NCI-H748 (cell line): ENCODE measurements at regions not wholly inside any gene's neighbourhood (a gene's known extent, or its start where the extent isn't known, plus 50 kb on each side); places are given as distances from the start of the nearest gene placed in this dataset.

Experiments
- DNase-seq: peaks from one replicate; lab custom pipeline; 2025; ENCODE audit not compliant: unreplicated experiment; lab: John Stamatoyannopoulos, UW

DNA sequence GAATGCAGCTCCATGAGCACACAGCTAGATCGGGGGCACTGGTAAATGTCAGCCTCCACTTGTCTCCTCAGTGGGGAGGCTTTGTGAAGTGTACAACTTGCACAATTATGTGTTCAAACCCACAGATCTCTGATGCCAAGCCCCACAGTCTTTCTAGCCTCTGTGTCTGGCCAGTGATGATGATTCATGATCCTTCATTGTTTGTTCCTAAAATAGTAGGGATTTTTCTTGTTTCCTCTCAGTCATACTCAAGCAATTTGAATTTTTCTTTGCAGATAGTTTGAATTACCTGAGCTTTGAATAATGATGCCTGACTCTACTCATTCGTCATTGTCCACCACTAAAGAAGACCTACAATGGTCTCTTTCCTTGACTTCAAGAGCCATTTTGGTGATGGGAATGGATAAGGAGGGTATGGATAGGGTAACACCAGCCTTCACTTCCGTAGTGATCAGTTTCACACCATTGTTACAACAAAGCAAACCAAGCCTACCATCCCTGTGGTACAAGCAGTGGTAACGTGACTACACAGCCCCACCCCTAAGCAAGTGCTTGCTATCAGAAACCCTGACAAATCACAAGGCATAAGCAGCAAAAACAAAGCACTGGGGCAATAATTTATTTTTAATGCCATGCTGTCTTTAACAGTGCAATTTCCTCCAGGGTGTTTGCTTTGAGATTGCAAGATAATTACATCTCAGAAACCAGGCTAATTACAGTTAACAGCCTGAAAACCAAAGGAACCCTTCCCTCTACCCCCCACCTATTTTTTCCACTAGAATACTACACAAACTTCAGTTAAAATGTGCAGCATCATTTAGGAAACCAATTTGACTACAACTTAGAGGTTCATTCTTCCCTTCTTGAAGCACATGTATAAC, 114.1 kb upstream of the PPP2R3A start:
- peak; percentile 95 for DNase-seq

GRCh38 chr3:135853981-135854380, 111.5 kb upstream of the PPP2R3A start:
- DNase-seq = no peak

DNA sequence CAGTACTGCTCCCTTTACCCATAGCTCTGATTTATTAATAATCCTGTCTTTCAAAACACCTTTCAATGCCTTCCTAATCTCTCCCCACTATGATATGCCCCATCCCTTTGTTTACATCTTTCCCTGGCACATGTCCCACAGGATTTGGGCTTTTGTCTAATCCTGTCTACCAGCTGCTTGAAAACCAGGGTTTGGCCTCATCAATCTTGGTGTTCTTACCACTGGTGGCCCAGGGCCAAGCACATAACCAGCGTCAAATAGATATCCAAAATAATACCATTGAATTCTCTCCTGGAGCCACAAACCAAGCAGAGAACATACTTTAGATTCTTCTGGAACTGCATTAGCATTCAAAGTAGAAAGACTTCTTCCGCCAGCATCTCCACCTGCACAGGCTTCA, 104.8 kb upstream of the PPP2R3A start:
- no peak for DNase-seq

DNA sequence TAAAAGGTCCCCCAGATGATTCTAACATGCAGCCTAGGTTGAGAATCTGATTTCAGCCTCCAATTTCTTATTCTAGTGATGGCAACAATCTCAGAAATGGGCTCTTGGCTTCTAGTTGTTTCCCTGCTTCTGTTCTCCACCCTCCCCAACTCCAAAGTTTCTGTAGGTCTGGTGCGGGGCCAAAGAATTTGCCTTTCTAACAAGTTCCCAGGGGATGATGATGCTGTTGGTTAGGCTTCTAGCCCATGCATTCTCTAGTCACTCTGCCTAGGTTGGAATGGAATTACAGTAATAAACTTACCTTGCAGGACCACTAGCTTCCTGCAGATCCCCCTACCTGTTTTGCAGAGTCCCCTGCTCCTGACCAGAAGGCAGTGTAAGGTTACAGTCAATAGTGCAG, 103.2 kb upstream of the PPP2R3A start:
- DNase-seq = no peak

DNA sequence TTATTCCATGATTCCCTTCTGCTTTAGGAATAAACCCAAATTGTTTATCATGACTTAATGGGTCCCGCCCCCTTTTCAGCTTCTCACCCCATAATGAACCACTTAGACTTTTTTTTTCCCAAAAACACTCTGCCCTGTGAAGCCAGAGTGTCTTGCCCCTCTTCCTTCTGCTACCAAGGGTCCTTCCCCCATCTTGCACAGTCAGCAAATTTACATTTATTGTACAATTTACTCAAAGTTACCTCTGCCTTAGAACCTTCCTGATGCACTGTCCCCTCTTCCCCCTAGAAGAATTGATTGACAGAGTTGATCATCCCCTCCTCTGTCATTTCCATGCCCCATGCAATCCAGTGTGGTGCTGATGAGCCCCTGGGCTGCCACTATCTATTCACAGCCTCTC, 101.5 kb upstream of the PPP2R3A start:
- no peak for DNase-seq

GRCh38 chr3:135865085-135865484, 100.4 kb upstream of the PPP2R3A start:
- DNase-seq = no peak

DNA sequence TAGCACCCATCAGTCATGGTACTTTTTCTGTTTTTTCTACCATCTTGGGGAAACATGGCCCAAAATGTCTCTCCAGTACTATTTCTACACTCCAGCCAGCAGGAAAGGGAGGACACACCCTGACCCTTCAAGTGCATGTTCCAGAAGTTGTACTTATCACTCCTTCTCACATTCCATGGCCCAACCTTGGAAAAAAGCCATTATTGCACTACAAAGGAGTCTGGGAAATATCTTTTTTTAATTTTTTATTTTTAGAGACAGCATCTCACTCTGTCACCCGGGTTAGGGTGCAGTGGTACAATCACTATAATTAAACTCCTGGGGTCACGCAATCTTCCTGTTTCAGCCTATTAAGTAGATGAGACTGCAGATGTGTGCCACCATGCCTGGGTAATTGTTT, 100.0 kb upstream of the PPP2R3A start:
- no peak for DNase-seq

DNA sequence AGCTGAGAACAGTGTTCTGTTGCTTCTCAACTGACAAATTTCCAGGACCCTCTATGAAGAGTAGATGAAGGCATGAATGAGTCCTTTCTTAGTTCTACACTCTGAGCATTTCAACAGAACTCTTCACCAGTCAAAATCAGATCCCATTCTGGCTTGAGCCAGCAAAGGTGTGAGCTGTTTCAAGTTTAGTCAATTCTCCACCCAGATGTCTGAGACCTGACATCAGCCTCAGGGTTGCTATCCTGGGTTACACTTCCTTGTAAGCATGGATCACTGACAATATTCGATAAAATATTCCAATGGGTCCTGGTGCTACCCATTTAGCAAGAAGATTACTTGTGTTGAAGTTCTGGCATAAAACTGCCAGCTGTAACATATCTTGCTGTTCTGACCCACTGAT, 97.6 kb upstream of the PPP2R3A start:
- no peak for DNase-seq

DNA sequence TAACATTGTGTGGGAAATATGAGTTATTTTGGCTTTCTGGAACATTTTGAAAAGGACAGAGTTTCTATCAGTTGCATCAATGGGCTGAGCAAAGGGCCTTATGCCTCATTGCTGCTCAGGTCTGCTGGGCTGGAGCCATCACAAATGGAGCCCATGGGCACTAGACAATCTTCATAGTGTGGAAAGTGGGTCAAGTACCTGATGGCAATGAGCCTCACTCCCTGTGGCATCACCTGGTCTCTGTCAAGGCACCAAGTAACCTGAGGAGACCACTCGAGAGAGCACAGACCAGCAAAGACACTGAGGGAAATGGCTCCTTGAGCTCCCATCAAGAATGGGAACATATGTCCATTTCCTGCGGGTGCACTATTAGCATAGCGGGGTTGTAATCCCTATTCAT, 96.7 kb upstream of the PPP2R3A start:
- DNase-seq = no peak

GRCh38 chr3:135869439-135870105, 96.0 kb upstream of the PPP2R3A start:
- DNase-seq = no peak

DNA sequence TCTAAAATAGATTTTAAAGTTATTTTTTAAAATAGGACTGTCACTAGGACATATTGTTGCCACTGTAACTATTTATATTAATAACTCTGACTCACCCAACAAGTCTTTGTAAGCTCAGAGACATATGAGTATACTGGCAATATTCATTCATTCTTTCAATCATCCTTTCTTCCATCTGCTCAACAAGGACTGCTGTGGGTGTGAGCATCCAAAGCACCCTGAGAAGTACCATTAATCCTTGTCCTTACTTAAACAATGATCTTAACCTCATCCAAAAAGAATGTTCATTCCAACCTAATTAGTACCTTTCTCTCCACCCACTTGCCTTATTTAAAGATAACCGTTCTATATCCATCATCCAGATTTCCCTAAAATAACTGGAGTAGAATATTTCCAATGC, 94.2 kb upstream of the PPP2R3A start:
- no peak for DNase-seq

- no peak for DNase-seq
Observed at GRCh38 chr3:135874035-135874434, 91.5 kb upstream of the PPP2R3A start.

DNA sequence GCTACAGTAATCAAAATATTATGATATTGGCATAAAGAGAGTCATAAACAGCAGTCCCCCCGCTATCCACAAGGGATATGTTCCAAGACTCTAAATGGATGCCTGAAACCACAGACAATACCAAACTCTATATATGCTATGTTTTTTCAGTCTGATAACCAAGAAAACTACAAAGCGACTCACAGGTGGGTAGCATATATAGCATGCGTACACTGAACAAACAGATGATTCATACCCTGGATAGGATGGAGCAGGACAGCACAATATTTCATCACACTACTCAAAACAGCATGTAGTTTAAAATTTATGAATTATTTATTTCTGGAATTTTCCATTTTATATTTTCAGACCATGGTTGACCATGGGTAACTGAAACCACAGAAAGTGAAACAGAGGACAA, 87.0 kb upstream of the PPP2R3A start:
- no peak for DNase-seq

GRCh38 chr3:135885885-135886284, 79.6 kb upstream of the PPP2R3A start:
- no peak for DNase-seq

GRCh38 chr3:135887220-135887619, 78.3 kb upstream of the PPP2R3A start:
- DNase-seq = no peak

- no peak for DNase-seq
Observed at GRCh38 chr3:135889443-135889842, 76.1 kb upstream of the PPP2R3A start.

DNA sequence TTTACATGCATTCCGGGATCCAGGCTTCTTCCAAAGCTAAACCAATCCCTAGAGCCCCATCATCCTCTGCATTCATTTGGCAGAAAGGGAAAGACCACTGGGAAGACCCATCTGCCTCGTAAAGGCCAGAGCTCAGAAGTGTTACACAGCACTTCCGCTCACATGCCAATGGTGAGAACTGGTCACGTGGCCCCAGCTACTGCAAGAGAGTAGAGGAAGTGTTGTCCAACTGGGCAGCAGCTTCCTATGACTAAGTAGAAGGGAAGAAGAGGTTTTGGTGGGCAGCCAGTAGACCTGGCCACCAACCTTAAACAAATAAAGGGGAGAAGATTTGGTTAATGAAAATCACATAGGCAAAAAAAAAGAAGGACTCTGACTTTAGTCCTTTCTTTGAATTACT, 74.4 kb upstream of the PPP2R3A start:
- no peak for DNase-seq

DNA sequence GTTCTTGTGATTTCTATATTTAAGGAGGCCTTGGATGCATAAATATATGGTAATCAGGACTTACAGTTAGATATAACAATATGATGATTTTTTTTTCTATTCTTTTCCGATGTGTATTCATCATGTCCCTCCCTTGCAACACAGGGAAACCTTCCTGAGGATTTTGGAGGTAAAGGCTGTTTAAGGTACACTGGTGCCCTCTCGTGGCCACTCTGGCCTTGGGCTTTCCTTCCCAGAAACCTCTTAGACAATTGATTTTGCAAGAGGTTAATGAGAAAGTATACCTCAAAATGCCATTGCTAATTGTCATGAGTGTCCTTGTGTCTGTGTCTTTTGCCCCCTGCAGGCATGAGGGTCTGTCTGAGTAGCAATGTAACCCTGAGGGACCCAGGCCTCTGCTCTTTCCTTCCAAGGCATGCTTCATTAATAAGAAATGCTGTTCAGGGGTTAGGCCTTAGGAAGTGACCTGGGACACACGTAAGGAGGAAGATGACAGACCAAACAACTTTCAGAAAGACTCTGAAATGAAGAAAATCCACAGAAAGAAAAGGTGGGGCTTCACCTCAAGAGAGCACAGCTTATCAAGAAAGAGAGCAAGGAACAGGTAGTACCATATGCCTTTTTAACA, 70.3 kb upstream of the PPP2R3A start:
- peak; percentile 81 for DNase-seq

DNA sequence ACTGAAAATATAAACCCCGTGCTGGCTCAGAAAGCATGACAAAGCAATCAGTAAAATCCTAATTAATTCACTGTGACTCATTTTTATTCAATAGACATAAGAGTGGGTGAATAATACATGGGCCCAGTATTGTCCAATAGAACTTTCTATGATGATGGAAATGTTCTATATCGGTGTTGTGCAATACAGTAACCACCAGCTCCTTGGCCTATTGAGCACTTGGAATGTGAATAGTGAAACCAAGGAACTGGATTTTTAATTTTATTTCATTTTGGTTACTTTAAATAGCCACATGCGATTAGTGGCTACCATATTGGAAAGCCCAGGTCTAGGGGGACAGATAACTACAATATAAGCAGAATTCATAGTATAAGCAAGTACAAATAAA, 69.8 kb upstream of the PPP2R3A start:
- no peak for DNase-seq

GRCh38 chr3:135896613-135897012, 68.9 kb upstream of the PPP2R3A start:
- DNase-seq = no peak

GRCh38 chr3:135897715-135898114, 67.8 kb upstream of the PPP2R3A start:
- no peak for DNase-seq

- DNase-seq = no peak
Observed at GRCh38 chr3:135898774-135899173, 66.8 kb upstream of the PPP2R3A start.
